SU-DHL-6 (cell line): ENCODE measurements at regions not wholly inside any gene's neighbourhood (a gene's known extent, or its start where the extent isn't known, plus 50 kb on each side); places are given as distances from the start of the nearest gene placed in this dataset.

Experiments
- EZH2phosphoT487 ChIP-seq: fragments of 200-600 bp; sonication (generic), shearing (Covaris generic); conservative IDR thresholded peaks from 2 replicates; pipeline ENCODE4 v1.6.1; 2018; ENCODE audit warnings: mild to moderate bottlenecking, antibody characterized with exemption, low read length, moderate library complexity, mixed read lengths
- TF ChIP-seq, protein P1 (sequence below): fragments of 200-600 bp; sonication (generic); IDR thresholded peaks from one replicate; pipeline ENCODE4 v1.5.1; 2017; ENCODE audit warnings: antibody characterized with exemption, mild to moderate bottlenecking, low read length, moderate library complexity; ENCODE audit not compliant: insufficient read depth, poor library complexity, severe bottlenecking

GRCh38 chr10:78971094-78971682 is 97.6 kb upstream of the ZMIZ1 start:
- TF ChIP-seq, protein P1, sequence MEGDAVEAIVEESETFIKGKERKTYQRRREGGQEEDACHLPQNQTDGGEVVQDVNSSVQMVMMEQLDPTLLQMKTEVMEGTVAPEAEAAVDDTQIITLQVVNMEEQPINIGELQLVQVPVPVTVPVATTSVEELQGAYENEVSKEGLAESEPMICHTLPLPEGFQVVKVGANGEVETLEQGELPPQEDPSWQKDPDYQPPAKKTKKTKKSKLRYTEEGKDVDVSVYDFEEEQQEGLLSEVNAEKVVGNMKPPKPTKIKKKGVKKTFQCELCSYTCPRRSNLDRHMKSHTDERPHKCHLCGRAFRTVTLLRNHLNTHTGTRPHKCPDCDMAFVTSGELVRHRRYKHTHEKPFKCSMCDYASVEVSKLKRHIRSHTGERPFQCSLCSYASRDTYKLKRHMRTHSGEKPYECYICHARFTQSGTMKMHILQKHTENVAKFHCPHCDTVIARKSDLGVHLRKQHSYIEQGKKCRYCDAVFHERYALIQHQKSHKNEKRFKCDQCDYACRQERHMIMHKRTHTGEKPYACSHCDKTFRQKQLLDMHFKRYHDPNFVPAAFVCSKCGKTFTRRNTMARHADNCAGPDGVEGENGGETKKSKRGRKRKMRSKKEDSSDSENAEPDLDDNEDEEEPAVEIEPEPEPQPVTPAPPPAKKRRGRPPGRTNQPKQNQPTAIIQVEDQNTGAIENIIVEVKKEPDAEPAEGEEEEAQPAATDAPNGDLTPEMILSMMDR = no peak
- no peak for TF ChIP-seq EZH2phosphoT487
